Suprapubic skin (tissue), 4 donors: ENCODE measurements at regions not wholly inside any gene's neighbourhood (a gene's known extent, or its start where the extent isn't known, plus 50 kb on each side); places are given as distances from the start of the nearest gene placed in this dataset.

Source experiments
- DNase-seq, 2 donors: peaks; one replicate each; pipeline ENCODE4 v3.0.0-alpha.2; 2019; ENCODE audit warnings: low spot score in 2 of 2
- H3K27ac ChIP-seq: fragments of 200-600 bp; sonication (generic); one replicate; pipeline ENCODE4 v1.5.1; 2019
- H3K27me3 ChIP-seq: fragments of 200-600 bp; sonication (generic); one replicate; pipeline ENCODE4 v1.5.1; 2019
- H3K36me3 ChIP-seq: fragments of 200-600 bp; sonication (generic); one replicate; pipeline ENCODE4 v1.5.1; 2019
- H3K4me1 ChIP-seq: fragments of 200-600 bp; sonication (generic); one replicate; pipeline ENCODE4 v1.5.1; 2019
- H3K4me3 ChIP-seq: fragments of 200-600 bp; sonication (generic); one replicate; pipeline ENCODE4 v1.5.1; 2019; ENCODE audit warnings: mild to moderate bottlenecking
- H3K9me3 ChIP-seq: fragments of 200-600 bp; sonication (generic); one replicate; pipeline ENCODE4 v1.5.1; 2019
- CTCF ChIP-seq, 2 donors: fragments of 200-600 bp in 1 of 2; fragments of 450-650 bp in 1 of 2; sonication (generic) in 1 of 2; IDR thresholded peaks; one replicate each; pipeline ENCODE4 v1.5.1; 2016 to 2019; ENCODE audit warnings: antibody characterized with exemption in 2 of 2, mild to moderate bottlenecking in 1 of 2, moderate library complexity in 1 of 2
- EP300 ChIP-seq: sonication (generic); formaldehyde crosslinking; IDR thresholded peaks from one replicate; pipeline ENCODE4 v1.6.1; 2017; ENCODE audit warnings: antibody characterized with exemption
- POLR2A ChIP-seq, 2 donors: fragments of 450-650 bp; IDR thresholded peaks; one replicate each; pipeline ENCODE4 v1.6.1; 2017; ENCODE audit warnings: antibody characterized with exemption in 2 of 2, mild to moderate bottlenecking in 2 of 2, moderate library complexity in 2 of 2
- POLR2AphosphoS5 ChIP-seq, 3 donors: sonication (generic); formaldehyde crosslinking; IDR thresholded peaks; one replicate each; pipeline ENCODE4 v1.6.1; 2017; ENCODE audit warnings: antibody characterized with exemption in 3 of 3
- WGBS: methylation state at CpG from one replicate; pipeline ENCODE4 v1.1.5; 2018; 5-methylcytosine and 5-hydroxymethylcytosine counted together

- TF ChIP-seq EP300 (no peak), POLR2A (IDR thresholded peaks at IDR 0.05) (no peak), POLR2AphosphoS5 (IDR thresholded peaks at IDR 0.05) (no peak), CTCF (IDR thresholded peaks at IDR 0.05) (no peak)
- H3K27ac ChIP-seq: peak overlapping the region; percentile 84
- WGBS: 58% methylated on average over 5 of the region's 5 CpGs
- no peak for DNase-seq
- no peaks in the 10 kb centered on the region for H3K9me3 ChIP-seq
- H3K27me3 ChIP-seq: no peaks in the 10 kb centered on the region
- peaks cover 39% of the 10 kb centered on the region for H3K4me1 ChIP-seq
- no peaks in the 10 kb centered on the region for H3K36me3 ChIP-seq
- H3K4me3 ChIP-seq: no peak overlapping the region
Observed at GRCh38 chr10:33899578-33900531, 565.4 kb upstream of the NRP1 start.

- H3K27me3 ChIP-seq: no peaks in the 10 kb centered on the region
- no peaks in the 10 kb centered on the region for H3K9me3 ChIP-seq
- no peak overlapping the region for H3K27ac ChIP-seq
- peaks cover 44% of the 10 kb centered on the region for H3K4me1 ChIP-seq
- TF ChIP-seq EP300 (no peak), POLR2AphosphoS5 (IDR thresholded peaks at IDR 0.05) (no peak), POLR2A (IDR thresholded peaks at IDR 0.05) (no peak), CTCF (IDR thresholded peaks at IDR 0.05) (no peak)
- WGBS: 39% methylated on average over 6 of the region's 6 CpGs
- DNase-seq: no peak
- H3K36me3 ChIP-seq: no peaks in the 10 kb centered on the region
- no peak overlapping the region for H3K4me3 ChIP-seq
Observed at GRCh38 chr10:33897291-33897752, 562.9 kb upstream of the NRP1 start.

- no peak for DNase-seq
- peaks cover 18% of the 10 kb centered on the region for H3K4me1 ChIP-seq
- H3K27ac ChIP-seq: no peak overlapping the region
- H3K4me3 ChIP-seq: no peak overlapping the region
- no peaks in the 10 kb centered on the region for H3K9me3 ChIP-seq
- no peaks in the 10 kb centered on the region for H3K36me3 ChIP-seq
- no peaks in the 10 kb centered on the region for H3K27me3 ChIP-seq
- TF ChIP-seq POLR2A (IDR thresholded peaks at IDR 0.05) (no peak), POLR2AphosphoS5 (IDR thresholded peaks at IDR 0.05) (no peak), EP300 (no peak), CTCF (IDR thresholded peaks at IDR 0.05) (no peak)
Observed at GRCh38 chr10:33893506-33893905, 559.0 kb upstream of the NRP1 start.

- Histone ChIP-seq H3K27me3 (no peaks in the 10 kb centered on the region), H3K27ac (no peak overlapping the region), H3K36me3 (no peaks in the 10 kb centered on the region), H3K9me3 (no peaks in the 10 kb centered on the region), H3K4me1 (peaks cover 5% of the 10 kb centered on the region), H3K4me3 (no peak overlapping the region)
- WGBS: 52% methylated on average over 2 of the region's 2 CpGs
- TF ChIP-seq POLR2A (IDR thresholded peaks at IDR 0.05) (no peak), EP300 (no peak), POLR2AphosphoS5 (IDR thresholded peaks at IDR 0.05) (no peak), CTCF (IDR thresholded peaks at IDR 0.05) (no peak)
- DNase-seq: no peak
Observed at GRCh38 chr10:33889371-33889770, 554.9 kb upstream of the NRP1 start.

GRCh38 chr10:33887188-33887587, 552.7 kb upstream of the NRP1 start:
- DNase-seq: no peak
- Histone ChIP-seq H3K4me1 (no peaks in the 10 kb centered on the region), H3K27me3 (no peaks in the 10 kb centered on the region), H3K27ac (no peak overlapping the region), H3K9me3 (no peaks in the 10 kb centered on the region), H3K4me3 (no peak overlapping the region), H3K36me3 (no peaks in the 10 kb centered on the region)
- no peak for TF ChIP-seq POLR2AphosphoS5 (IDR thresholded peaks at IDR 0.05)
- TF ChIP-seq POLR2A (IDR thresholded peaks at IDR 0.05): no peak
- TF ChIP-seq CTCF (IDR thresholded peaks at IDR 0.05): no peak
- no peak for TF ChIP-seq EP300
- 100% methylated on average over 3 of the region's 3 CpGs for WGBS
